SJSA1 (cell line): ENCODE measurements at regions not wholly inside any gene's neighbourhood (a gene's known extent, or its start where the extent isn't known, plus 50 kb on each side); places are given as distances from the start of the nearest gene placed in this dataset.

Experiments used
- DNase-seq, 2 experiments: peaks; one replicate each; pipeline ENCODE4 v3.0.0-alpha.2; 2015 to 2020; ENCODE audit warnings: low spot score in 2 of 2, low read depth in 1 of 2
- H3K27ac ChIP-seq: fragments of 250-450 bp; sonication (Bioruptor Pico); 2 replicates; pipeline ENCODE4 v1.5.1; 2020; ENCODE audit warnings: mild to moderate bottlenecking, moderate library complexity
- H3K27me3 ChIP-seq: fragments of 250-450 bp; sonication (Bioruptor Pico); replicated peaks from 2 replicates; pipeline ENCODE4 v1.5.1; 2020; ENCODE audit warnings: mild to moderate bottlenecking, moderate library complexity
- H3K36me3 ChIP-seq: fragments of 250-450 bp; sonication (Bioruptor Pico); 2 replicates; pipeline ENCODE4 v1.5.1; 2020; ENCODE audit warnings: mild to moderate bottlenecking
- H3K4me1 ChIP-seq: fragments of 250-450 bp; sonication (Bioruptor Pico); replicated peaks from 2 replicates; pipeline ENCODE4 v1.6.1; 2021; ENCODE audit warnings: mild to moderate bottlenecking
- H3K4me3 ChIP-seq: fragments of 250-450 bp; sonication (Bioruptor Pico); 2 replicates; pipeline ENCODE4 v1.5.1; 2020; ENCODE audit warnings: mild to moderate bottlenecking
- H3K9me3 ChIP-seq: fragments of 250-450 bp; sonication (Bioruptor Pico); replicated peaks from 2 replicates; pipeline ENCODE4 v1.5.1; 2020; ENCODE audit warnings: mild to moderate bottlenecking

DNA sequence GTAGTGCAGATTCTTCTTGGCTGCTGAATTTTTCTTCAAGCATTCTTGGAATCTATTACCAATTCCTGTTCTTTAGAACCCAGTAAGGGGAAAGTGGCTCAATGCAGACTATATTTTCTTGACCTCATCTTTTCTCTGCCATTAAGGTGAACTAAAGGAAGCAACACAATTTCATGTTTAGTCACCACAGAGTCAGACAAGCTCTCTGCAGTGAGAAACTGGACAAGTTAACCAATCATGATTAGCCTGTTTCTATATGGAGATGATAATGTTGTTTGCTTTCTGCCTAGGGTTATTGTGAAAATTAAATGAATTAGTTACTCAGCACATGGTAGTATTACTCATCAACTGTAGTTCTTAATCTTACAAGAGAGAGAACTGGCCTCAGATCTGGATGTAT is 1075.1 kb downstream of the AGBL1 start:
- Histone ChIP-seq H3K9me3 (no peaks in the 10 kb centered on the region; the same call in 1 of the 2 replicates), H3K4me1 (no peaks in the 10 kb centered on the region), H3K27ac (no peak overlapping the region), H3K27me3 (no peaks in the 10 kb centered on the region), H3K36me3 (no peaks in the 10 kb centered on the region), H3K4me3 (no peak overlapping the region)
- no peak for DNase-seq

- no peak for DNase-seq
- Histone ChIP-seq H3K27me3 (no peaks in the 10 kb centered on the region), H3K27ac (no peak overlapping the region), H3K36me3 (no peaks in the 10 kb centered on the region), H3K4me3 (no peak overlapping the region), H3K9me3 (no peaks in the 10 kb centered on the region; the same call in 1 of the 2 replicates), H3K4me1 (no peaks in the 10 kb centered on the region)
Observed at GRCh38 chr15:87151202-87151748, 1071.6 kb downstream of the AGBL1 start.

GRCh38 chr15:87145696-87146095 is 1066.0 kb downstream of the AGBL1 start:
- DNase-seq, result no peak
- Histone ChIP-seq H3K27me3 (no peaks in the 10 kb centered on the region), H3K36me3 (no peaks in the 10 kb centered on the region), H3K4me1 (no peaks in the 10 kb centered on the region), H3K9me3 (no peaks in the 10 kb centered on the region), H3K27ac (no peak overlapping the region), H3K4me3 (no peak overlapping the region)

DNA sequence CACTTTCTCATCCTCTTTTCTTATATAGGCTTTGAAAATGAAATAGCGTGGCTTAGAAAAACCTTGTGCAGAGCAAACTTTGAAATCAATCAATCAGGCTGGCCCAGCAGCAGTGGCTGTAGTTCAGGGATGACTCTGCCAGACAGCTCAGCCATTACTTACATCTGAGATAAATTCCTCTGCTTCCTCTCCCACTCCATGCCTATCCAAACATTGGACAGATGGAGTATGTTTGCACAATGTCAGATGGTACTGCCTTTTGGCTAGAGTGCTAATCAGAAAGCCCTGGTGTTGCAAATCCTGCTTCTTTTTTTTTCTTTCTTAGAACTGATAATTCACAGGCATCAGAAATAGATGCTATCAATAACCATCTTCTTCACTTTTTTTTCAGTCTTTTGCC is 1065.1 kb downstream of the AGBL1 start:
- H3K4me3 ChIP-seq, result no peak overlapping the region
- no peaks in the 10 kb centered on the region for H3K4me1 ChIP-seq
- no peaks in the 10 kb centered on the region for H3K36me3 ChIP-seq
- no peaks in the 10 kb centered on the region for H3K27me3 ChIP-seq
- no peaks in the 10 kb centered on the region for H3K9me3 ChIP-seq
- DNase-seq, result no peak
- no peak overlapping the region for H3K27ac ChIP-seq

GRCh38 chr15:87142096-87142495 is 1062.4 kb downstream of the AGBL1 start:
- Histone ChIP-seq H3K27ac (no peak overlapping the region), H3K9me3 (no peaks in the 10 kb centered on the region), H3K27me3 (no peaks in the 10 kb centered on the region), H3K4me1 (no peaks in the 10 kb centered on the region), H3K36me3 (no peaks in the 10 kb centered on the region), H3K4me3 (no peak overlapping the region)
- no peak for DNase-seq

GRCh38 chr15:87135109-87135508 is 1055.4 kb downstream of the AGBL1 start:
- H3K4me1 ChIP-seq, result no peaks in the 10 kb centered on the region
- no peak overlapping the region for H3K4me3 ChIP-seq
- no peaks in the 10 kb centered on the region for H3K36me3 ChIP-seq
- no peak overlapping the region for H3K27ac ChIP-seq
- DNase-seq, result no peak
- no peaks in the 10 kb centered on the region for H3K27me3 ChIP-seq
- no peaks in the 10 kb centered on the region for H3K9me3 ChIP-seq

- no peak for DNase-seq
Observed at GRCh38 chr15:87133704-87134103, 1054.0 kb downstream of the AGBL1 start.

GRCh38 chr15:87131067-87131466 is 1051.4 kb downstream of the AGBL1 start:
- DNase-seq, result no peak
- peaks cover 6% of the 10 kb centered on the region; the same call in 1 of the 2 replicates for H3K9me3 ChIP-seq

More at GRCh38 chr15:87133704-87134103, 1054.0 kb downstream of the AGBL1 start:
- H3K36me3 ChIP-seq, result no peaks in the 10 kb centered on the region
- no peak overlapping the region for H3K4me3 ChIP-seq
- peaks cover 2% of the 10 kb centered on the region; the same call in 1 of the 2 replicates for H3K9me3 ChIP-seq
- no peaks in the 10 kb centered on the region for H3K4me1 ChIP-seq
- no peaks in the 10 kb centered on the region for H3K27me3 ChIP-seq
- H3K27ac ChIP-seq, result no peak overlapping the region

DNA sequence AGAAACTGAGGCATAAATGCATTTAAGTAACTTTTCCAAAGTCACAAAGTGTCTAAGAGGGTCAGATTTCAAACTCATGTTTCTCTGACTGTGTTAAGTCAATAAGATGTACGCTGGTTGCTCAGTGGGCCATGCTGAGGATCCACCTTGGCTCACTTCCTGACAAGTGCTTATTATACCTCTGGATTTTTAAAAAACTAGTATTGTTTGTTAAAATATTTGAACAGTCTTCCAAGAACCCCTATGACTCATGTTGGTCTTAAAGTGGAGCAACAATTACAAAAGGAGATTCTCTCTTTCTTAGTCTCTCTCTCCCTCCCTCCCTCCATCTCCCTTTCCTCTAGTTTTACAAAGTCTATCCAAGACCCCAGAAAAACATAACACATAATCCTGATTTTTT is 1050.2 kb downstream of the AGBL1 start:
- no peak overlapping the region for H3K4me3 ChIP-seq
- no peak overlapping the region for H3K27ac ChIP-seq
- H3K9me3 ChIP-seq, result peaks cover 6% of the 10 kb centered on the region; the same call in 1 of the 2 replicates
- H3K36me3 ChIP-seq, result no peaks in the 10 kb centered on the region
- no peaks in the 10 kb centered on the region for H3K4me1 ChIP-seq
- no peaks in the 10 kb centered on the region for H3K27me3 ChIP-seq
- DNase-seq, result no peak

More at GRCh38 chr15:87131067-87131466, 1051.4 kb downstream of the AGBL1 start:
- Histone ChIP-seq H3K27me3 (no peaks in the 10 kb centered on the region), H3K4me1 (no peaks in the 10 kb centered on the region), H3K4me3 (no peak overlapping the region), H3K27ac (no peak overlapping the region), H3K36me3 (no peaks in the 10 kb centered on the region)

- H3K27me3 ChIP-seq, result no peaks in the 10 kb centered on the region
- H3K36me3 ChIP-seq, result no peaks in the 10 kb centered on the region
- H3K27ac ChIP-seq, result no peak overlapping the region
- no peaks in the 10 kb centered on the region for H3K4me1 ChIP-seq
- H3K9me3 ChIP-seq, result peaks cover 8% of the 10 kb centered on the region; the same call in 1 of the 2 replicates
- DNase-seq, result no peak
- H3K4me3 ChIP-seq, result no peak overlapping the region
Observed at GRCh38 chr15:87123676-87124382, 1044.2 kb downstream of the AGBL1 start.

DNA sequence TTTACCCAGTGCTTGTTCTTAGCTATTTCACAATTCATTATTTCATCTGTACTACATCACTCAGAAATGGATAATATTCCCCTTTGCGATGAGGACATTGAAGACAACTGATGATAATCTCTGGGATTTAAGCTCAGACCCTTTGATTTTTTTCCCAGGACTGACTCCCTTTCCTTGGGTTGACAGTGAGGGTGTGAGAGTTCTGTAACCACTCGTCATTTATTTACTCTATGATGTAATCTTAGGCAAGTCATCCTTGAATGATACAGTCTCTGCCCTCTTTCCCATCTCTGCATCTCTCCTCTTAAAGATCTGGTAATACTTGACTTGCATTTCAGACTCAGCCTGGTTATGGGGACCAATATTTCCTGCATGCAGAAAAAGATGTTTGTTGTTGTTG is 1041.7 kb downstream of the AGBL1 start:
- H3K4me3 ChIP-seq, result no peak overlapping the region
- H3K4me1 ChIP-seq, result no peaks in the 10 kb centered on the region
- no peaks in the 10 kb centered on the region for H3K27me3 ChIP-seq
- H3K36me3 ChIP-seq, result no peaks in the 10 kb centered on the region
- no peak for DNase-seq
- H3K9me3 ChIP-seq, result peaks cover 2% of the 10 kb centered on the region; the same call in 1 of the 2 replicates
- H3K27ac ChIP-seq, result no peak overlapping the region

GRCh38 chr15:87120555-87120954 is 1040.9 kb downstream of the AGBL1 start:
- DNase-seq, result no peak
- Histone ChIP-seq H3K4me3 (no peak overlapping the region), H3K9me3 (peaks cover 2% of the 10 kb centered on the region; the same call in 1 of the 2 replicates), H3K36me3 (no peaks in the 10 kb centered on the region), H3K27ac (no peak overlapping the region), H3K4me1 (no peaks in the 10 kb centered on the region), H3K27me3 (no peaks in the 10 kb centered on the region)

DNA sequence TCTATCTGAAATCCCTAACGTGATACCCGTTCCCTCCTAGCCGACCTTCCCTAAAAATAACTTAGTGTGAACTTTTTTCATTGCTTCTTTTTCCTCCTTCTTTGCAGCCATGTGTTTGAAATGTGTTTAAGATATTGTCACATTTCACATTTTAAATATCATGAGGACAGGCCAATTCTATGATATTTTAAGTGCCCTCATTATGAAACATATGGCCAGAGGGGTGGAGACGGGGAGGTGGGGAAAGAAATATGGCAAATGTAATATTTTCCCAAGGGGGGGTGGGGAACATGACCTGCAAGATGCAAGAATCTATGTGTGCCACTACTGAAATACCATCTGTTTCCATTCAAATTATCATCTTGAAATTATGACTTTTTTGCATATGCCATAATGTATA is 1039.2 kb downstream of the AGBL1 start:
- no peaks in the 10 kb centered on the region for H3K36me3 ChIP-seq
- no peak overlapping the region for H3K4me3 ChIP-seq
- H3K4me1 ChIP-seq, result no peaks in the 10 kb centered on the region
- H3K9me3 ChIP-seq, result peaks cover 2% of the 10 kb centered on the region; the same call in 1 of the 2 replicates
- H3K27me3 ChIP-seq, result no peaks in the 10 kb centered on the region
- DNase-seq, result no peak
- no peak overlapping the region for H3K27ac ChIP-seq

GRCh38 chr15:87118435-87118834 is 1038.8 kb downstream of the AGBL1 start:
- Histone ChIP-seq H3K9me3 (peaks cover 2% of the 10 kb centered on the region; the same call in 1 of the 2 replicates), H3K4me3 (no peak overlapping the region), H3K27me3 (no peaks in the 10 kb centered on the region), H3K27ac (no peak overlapping the region), H3K4me1 (no peaks in the 10 kb centered on the region), H3K36me3 (no peaks in the 10 kb centered on the region)
- DNase-seq, result no peak
